Hepatic stellate cell (primary cell): ENCODE measurements at regions not wholly inside any gene's neighbourhood (a gene's known extent, or its start where the extent isn't known, plus 50 kb on each side); places are given as distances from the start of the nearest gene placed in this dataset.

Source experiments
- DNase-seq: peaks from one replicate; pipeline ENCODE4 v3.0.0; 2011; ENCODE audit warnings: low spot score

- no peak for DNase-seq
These were observed 85.0 kb upstream of the RAB3GAP2 start for GRCh38 chr1:220356981-220357850.

DNA sequence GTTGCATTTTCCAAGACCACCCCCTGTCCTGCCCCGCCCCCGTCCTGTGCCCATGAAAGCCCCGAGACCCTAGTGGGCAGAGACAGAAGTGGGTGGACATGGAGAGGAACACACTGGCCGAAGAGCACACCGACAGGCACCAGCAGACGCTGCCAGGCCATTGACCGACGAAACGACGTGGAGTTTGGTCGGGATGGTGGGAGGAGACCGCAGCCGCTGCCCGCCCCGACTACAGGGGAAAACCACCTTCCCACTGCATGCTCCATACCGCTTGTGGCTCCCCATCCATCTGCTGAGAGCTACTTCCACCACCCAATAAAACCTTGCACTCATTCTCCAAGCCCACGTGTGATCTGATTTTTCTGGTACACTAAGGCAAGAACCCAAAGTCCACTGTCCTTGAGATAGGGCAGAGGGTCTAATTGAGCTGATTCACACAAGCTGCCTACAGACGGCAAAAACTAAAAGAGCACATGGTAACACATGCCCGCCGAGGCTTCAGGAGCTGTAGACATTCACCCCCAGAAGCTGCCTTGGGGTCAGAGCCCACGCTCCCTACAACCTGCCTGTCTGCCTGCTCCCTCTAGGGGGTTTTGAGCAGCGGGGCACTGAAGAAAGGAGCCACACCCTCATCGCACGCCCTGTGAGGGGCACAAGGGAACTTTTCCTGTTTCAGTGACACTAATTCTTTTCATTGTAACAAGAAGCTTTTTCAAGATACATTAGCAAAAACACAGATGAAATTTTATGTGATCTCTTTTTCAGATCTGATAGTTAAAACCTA, 81.2 kb upstream of the RAB3GAP2 start:
- no peak for DNase-seq

- no peak for DNase-seq
These were observed 76.0 kb upstream of the RAB3GAP2 start for GRCh38 chr1:220348211-220348610.

- no peak for DNase-seq
These were observed 75.5 kb upstream of the RAB3GAP2 start for GRCh38 chr1:220347654-220348175.

DNA sequence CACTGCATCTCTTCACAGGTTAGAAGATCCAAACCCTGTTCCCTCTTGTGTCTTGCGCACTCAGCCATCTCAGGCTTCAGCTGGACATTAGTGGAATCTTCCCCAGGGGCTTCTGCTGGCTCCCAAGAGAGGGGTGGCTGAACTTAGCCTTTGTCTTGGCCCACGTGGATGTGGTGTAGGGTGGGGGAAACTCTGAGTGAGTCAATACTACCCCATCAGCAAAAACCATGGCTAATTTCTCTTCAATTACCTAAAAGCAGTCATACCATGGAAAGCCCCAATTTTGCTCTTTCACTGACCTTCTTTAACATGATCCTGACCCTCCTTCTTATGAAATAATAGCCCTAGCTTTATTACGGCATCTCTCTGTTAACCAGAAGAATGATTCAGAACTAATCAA, 72.5 kb upstream of the RAB3GAP2 start:
- DNase-seq, result no peak

DNA sequence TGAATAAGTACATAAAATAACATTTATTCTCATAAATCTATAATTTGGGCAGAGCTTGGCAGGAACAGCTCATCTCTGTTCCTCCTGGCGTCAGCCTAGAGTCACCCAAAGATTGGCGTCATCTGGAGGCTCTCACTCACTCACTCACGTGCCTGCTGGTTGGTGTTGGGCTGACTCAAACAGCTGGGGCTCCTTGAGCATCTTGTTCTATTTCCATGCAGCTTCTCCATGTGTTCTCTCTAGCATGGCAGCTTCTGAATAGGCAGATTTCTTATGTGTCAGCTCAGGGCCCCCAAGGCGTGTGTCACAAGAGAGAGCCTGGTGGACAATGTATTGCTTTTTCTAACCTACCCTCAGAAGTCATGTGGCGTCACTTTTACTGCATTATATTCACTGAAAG, 70.6 kb upstream of the RAB3GAP2 start:
- DNase-seq, result no peak

DNA sequence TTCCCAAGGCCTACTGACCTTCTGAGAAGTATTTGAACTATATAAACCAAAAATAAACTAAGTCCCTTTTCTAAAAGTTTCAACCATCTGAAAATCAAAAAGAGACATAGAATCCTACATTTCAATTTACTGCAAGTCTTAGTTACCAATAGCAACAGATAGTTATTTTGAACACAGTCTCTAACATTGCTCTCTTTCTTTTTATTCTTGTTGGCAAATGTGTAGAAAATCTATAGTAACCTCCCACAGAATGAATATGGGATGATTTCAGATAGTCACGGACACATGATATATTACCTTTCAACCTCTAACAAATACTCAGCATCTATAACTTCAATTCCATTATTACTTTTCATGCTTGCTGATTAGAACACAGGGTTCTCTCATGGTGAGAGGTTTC, 68.9 kb upstream of the RAB3GAP2 start:
- no peak for DNase-seq

- DNase-seq, result no peak
These were observed 67.3 kb upstream of the RAB3GAP2 start for GRCh38 chr1:220339581-220339980.

- DNase-seq, result no peak
These were observed 66.5 kb upstream of the RAB3GAP2 start for GRCh38 chr1:220338759-220339158.

- no peak for DNase-seq
These were observed 64.3 kb upstream of the RAB3GAP2 start for GRCh38 chr1:220336391-220337031.

GRCh38 chr1:220335668-220336067, 63.4 kb upstream of the RAB3GAP2 start:
- DNase-seq, result no peak

DNA sequence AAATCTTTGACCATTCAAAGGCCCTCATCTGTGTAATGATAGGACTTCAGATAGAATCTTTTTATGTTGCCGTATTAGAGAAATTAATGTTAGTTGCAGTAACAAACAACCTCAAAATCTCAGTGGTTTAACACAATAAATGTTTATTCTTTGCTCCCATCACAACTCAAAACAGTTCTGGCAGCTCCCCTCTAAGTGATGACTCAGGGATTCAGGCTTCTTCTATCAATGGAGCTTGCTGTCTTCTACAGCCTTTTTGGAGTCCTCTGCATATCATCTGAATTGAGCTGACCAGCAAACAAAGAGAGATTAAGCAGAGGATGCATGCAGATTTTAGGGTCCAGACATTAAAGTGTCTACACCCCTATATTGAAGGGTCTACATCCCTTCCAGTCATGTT, 59.1 kb upstream of the RAB3GAP2 start:
- no peak for DNase-seq

DNA sequence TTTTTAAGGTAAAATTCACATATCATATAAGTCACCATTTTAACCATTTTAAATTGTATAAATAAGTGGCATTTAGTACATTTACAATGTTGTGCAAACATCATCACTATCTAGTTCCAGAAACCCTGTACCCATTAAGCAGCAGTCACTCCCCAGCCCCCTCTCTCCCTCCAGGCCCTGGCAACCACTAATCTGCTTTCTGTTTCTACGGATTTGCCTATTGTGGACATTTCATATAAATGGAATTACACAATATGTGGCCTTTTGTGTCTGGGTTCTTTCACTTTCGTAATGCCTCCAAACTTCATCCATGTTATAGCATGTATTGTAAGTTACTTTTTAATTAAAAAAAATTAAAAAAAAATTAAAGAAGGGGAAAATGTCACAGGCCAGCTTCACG, 58.0 kb upstream of the RAB3GAP2 start:
- DNase-seq, result no peak

DNA sequence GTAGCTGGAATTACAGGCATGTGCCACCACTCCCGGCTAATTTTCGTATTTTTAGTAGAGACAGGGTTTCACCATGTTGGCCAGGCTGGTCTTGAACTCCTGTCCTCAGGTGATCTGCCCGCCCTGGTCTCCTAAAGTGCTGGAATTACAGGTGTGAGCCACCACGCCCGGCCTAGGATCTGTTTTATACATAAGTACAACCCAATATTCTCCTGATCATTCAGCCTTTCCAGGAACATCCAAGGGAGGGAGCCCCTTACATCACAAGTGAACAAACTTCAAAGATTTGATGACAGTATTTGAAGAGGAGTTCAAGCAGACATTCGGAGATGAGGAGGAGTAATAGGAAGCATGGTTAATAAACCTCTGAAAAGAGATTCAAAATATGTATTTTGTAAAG, 54.9 kb upstream of the RAB3GAP2 start:
- no peak for DNase-seq

DNA sequence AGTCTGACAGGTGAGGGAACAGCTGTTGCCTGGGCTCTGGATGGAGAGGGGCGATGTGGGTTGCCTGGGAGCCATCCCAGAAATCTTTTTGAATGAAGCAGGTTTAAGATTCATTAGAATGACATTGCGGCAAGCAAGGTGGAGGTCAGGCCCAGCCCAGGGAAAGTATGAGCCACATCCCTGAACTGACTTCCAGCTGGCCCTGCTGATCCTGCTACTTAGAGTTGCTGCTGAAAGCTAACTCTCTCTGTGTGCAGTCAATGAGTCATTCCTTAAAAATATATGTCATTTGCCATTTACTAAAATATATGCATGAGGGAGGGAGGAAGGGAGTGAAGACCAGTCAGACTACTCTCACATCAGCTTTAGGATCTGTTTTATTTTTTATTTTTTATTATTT, 54.3 kb upstream of the RAB3GAP2 start:
- DNase-seq, result peak; percentile 5

GRCh38 chr1:220325306-220325995, 53.2 kb upstream of the RAB3GAP2 start:
- DNase-seq, result no peak

- DNase-seq, result no peak
These were observed 51.5 kb upstream of the RAB3GAP2 start for GRCh38 chr1:220323717-220324116.

DNA sequence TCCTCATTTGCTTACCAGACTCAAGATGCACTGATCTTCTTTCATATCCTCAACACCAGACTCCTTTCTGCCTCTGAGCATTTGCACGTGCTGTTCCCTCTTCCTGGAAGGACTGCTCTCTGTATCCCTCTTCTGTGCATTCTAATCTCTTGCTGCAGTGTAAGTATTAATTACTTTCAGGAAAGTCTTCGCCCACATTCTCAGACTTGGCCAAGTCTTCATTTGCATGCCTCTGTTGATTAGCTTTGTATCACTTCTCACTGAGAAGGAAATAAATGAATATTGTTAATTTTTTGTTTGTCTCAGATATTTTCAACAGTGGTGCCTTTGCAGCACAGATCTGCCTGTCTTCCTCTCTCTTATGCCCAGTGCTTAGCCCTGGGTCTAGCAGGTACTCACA, 50.3 kb upstream of the RAB3GAP2 start:
- DNase-seq, result no peak
